ENCODE measurements at regions not wholly inside any gene's neighbourhood (a gene's known extent, or its start where the extent isn't known, plus 50 kb on each side); places are given as distances from the start of the nearest gene placed in this dataset.
"Not testable (repeated sequence)": the region's sequence is repeated elsewhere in the genome, so short reads cannot be mapped to it uniquely, and the experiment has no call there.

DNA sequence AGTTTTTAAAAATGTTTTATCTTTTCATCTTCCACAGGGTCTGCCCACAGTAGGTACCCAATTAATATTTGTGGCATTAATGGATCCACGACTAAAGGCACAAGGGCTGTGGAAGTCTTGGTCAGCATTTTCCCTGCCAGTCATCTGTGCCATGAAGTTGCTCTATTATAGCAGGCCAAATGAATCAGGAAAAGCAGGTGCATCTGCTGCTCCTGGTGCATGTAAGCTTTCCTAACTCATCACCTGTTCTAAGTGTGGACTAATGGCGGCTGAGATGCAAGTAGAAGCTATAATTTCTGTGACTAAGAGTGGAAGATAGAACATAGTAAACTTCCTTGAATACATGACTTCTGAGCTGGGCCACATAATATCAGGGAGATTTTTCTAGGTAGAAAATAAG lies 182.5 kb upstream of the TENM4 start:
- Histone ChIP-seq H3K4me2 (no peak overlapping the region), H3K4me1 (peaks cover 9 to 24% (median 14%) of the 10 kb centered on the region in 10 experiments), H3K36me3 (no peaks in the 10 kb centered on the region), H3K27me3 (no peaks in the 10 kb centered on the region), H3K4me3 (no peak overlapping the region), H3K27ac (no peak overlapping the region), H3K9me3 (replicated peaks in 1 of 11) (peaks cover 0 to 4% (median 0%) of the 10 kb centered on the region in 11 experiments; a peak in 4 of 22 replicates), H4K20me1 (no peaks in the 10 kb centered on the region), H3K9ac (no peak overlapping the region)
- TF ChIP-seq Cebpa-rat (IDR thresholded peaks at IDR 0.05), result no peak

DNA sequence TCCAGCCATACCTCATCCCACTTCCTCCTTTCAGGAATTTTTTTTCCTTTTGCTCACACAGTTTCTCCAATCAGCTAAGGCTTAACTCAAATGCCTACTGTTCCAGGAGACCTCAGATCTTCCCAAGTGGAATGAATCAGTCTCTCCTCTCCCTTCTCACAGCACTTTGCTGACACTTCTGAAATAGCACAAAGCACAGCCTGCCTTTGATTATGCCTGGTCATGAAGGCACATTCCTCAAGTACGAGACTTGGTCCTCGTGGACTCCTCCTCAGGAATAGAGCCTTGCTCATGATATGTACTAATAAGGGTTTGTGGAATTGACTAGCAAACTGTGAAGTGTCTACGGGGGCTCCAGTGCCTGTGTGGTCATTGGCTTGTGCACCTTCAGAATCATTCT lies 176.7 kb upstream of the TENM4 start:
- Histone ChIP-seq H3K27ac (no peak overlapping the region), H3K9ac (no peak overlapping the region), H3K27me3 (no peaks in the 10 kb centered on the region), H3K36me3 (no peaks in the 10 kb centered on the region), H3K9me3 (replicated peaks in 1 of 11) (no peaks in the 10 kb centered on the region), H3K4me3 (no peak overlapping the region), H3K4me1 (no peaks in the 10 kb centered on the region), H3K4me2 (no peak overlapping the region), H4K20me1 (no peaks in the 10 kb centered on the region)
- no peak for TF ChIP-seq Cebpa-rat (IDR thresholded peaks at IDR 0.05)

DNA sequence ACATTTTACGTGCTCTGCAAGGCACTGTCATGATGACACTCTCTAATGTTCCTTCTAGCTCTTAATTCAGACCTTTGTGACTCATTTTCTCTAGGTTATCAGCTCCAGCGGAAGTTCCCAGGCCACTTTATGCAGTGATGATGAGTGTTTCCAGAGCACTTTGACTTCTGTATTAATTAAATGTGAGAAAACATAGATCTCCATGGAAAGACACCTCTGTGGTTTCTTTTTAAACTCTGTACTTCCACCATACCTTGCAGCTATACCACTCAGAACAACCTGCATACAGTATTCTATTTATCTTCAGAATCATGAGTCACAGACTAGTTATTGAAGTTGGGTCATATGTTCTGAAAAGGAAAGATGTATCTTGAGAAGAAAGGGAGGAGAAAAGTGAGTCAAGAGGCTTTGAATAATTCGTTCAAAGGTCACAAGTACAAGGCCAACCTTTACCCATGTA lies 175.6 kb upstream of the TENM4 start:
- no peaks in the 10 kb centered on the region for H4K20me1 ChIP-seq
- H3K27ac ChIP-seq, result no peak overlapping the region
- no peaks in the 10 kb centered on the region for H3K9me3 ChIP-seq (replicated peaks in 1 of 11)
- H3K4me3 ChIP-seq, result no peak overlapping the region
- no peaks in the 10 kb centered on the region for H3K36me3 ChIP-seq
- no peak overlapping the region for H3K4me2 ChIP-seq
- H3K9ac ChIP-seq, result no peak overlapping the region
- no peak for TF ChIP-seq Cebpa-rat (IDR thresholded peaks at IDR 0.05)
- no peaks in the 10 kb centered on the region for H3K4me1 ChIP-seq
- H3K27me3 ChIP-seq, result no peaks in the 10 kb centered on the region

DNA sequence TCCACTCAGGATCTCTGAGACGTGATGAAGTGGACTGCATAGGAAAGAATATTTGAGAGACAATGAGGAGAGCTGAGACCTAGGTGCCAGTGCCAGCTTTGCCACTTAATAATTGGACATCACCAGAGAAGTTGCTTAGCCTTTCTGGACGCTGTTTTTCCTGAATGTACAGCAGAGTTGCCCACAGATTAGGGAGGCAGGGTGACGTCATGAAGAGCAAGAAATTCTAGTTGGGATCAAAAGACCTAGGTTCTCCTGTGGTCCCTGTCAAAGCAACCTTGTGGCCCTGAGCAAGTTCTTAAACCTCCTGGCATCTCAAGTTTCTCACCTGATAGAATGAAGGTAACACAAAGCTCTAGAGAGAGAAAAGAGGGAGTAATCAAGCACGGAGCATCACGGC lies 174.6 kb upstream of the TENM4 start:
- Histone ChIP-seq H3K27ac (no peak overlapping the region), H3K4me1 (no peaks in the 10 kb centered on the region), H3K27me3 (no peaks in the 10 kb centered on the region), H3K9ac (no peak overlapping the region), H3K9me3 (replicated peaks in 1 of 11) (no peaks in the 10 kb centered on the region), H3K4me3 (no peak overlapping the region), H3K4me2 (no peak overlapping the region), H3K36me3 (no peaks in the 10 kb centered on the region), H4K20me1 (no peaks in the 10 kb centered on the region)
- no peak for TF ChIP-seq Cebpa-rat (IDR thresholded peaks at IDR 0.05)

DNA sequence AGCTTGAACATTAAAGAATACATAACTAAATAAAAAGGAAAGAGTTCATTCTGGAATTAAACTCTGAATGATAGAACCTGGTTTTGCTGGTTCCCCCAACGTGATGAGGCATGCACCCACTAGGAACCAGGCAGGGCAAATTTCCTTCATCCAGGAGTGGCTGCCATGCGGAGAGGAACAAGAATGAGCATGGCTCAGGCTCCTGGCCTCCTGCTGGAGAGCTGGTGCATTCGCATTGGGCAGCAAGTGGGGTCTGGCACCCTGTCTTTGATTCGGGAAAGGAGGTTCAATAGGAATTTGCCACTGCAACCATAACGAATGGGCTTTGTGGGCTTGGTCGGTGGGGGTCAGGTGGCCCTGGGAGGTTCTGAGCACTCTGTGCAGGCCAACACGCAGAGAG lies 169.8 kb upstream of the TENM4 start:
- Histone ChIP-seq H3K9ac (no peak overlapping the region), H4K20me1 (no peaks in the 10 kb centered on the region), H3K4me3 (no peak overlapping the region), H3K4me1 (no peaks in the 10 kb centered on the region), H3K9me3 (replicated peaks in 1 of 11) (peaks cover 0 to 5% (median 0%) of the 10 kb centered on the region in 11 experiments; a peak in 2 of 22 replicates), H3K27ac (no peak overlapping the region), H3K27me3 (no peaks in the 10 kb centered on the region), H3K4me2 (no peak overlapping the region), H3K36me3 (no peaks in the 10 kb centered on the region)
- TF ChIP-seq Cebpa-rat (IDR thresholded peaks at IDR 0.05), result no peak

DNA sequence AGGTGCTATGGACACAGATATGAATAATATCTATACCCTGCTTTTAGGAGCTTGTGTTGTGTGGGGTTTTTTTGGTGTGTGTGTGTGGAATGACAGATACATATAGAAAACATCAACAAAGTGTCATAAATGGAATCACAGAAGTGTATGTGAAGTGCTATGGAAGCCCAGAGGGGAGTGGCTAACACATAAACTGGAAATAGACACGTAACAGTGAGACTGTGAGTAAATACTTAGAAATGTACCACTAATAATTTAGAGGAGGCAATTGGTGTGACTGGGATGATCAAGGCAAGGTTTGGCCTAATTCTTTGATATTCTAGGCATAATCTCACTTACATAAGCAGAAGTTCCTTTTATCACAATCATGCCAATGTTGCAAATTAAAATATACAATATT lies 169.3 kb upstream of the TENM4 start:
- peaks cover 0 to 5% (median 0%) of the 10 kb centered on the region in 11 experiments; a peak in 2 of 22 replicates for H3K9me3 ChIP-seq (replicated peaks in 1 of 11)
- no peak for TF ChIP-seq Cebpa-rat (IDR thresholded peaks at IDR 0.05)
- H3K4me1 ChIP-seq, result no peaks in the 10 kb centered on the region
- no peaks in the 10 kb centered on the region for H3K36me3 ChIP-seq
- H3K27ac ChIP-seq, result no peak overlapping the region
- H3K4me3 ChIP-seq, result no peak overlapping the region
- H4K20me1 ChIP-seq, result no peaks in the 10 kb centered on the region
- H3K27me3 ChIP-seq, result no peaks in the 10 kb centered on the region
- no peak overlapping the region for H3K9ac ChIP-seq
- no peak overlapping the region for H3K4me2 ChIP-seq

DNA sequence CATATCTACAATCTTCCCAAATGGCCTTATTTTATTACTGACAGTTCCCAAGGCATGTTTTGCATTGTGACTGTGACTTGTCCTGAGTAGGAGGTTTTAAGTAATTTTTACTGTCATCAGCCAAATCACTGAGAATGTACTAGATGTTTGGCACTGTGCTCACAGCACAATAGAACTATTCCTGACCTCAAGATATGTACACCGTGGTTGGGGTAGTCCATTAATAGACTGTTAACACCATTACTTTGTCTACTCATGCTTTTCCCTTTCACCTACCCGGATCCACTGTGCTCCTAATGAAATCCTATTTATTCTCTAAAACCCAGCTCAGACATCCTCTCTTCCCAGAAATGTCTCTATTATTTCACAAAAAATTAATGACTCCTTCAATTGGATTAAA lies 168.7 kb upstream of the TENM4 start:
- Histone ChIP-seq H3K4me1 (peaks cover 0 to 1% (median 0%) of the 10 kb centered on the region in 10 experiments; a peak in 2 of 20 replicates), H3K36me3 (no peaks in the 10 kb centered on the region), H3K4me2 (no peak overlapping the region), H3K4me3 (no peak overlapping the region), H3K27ac (no peak overlapping the region), H3K9me3 (replicated peaks in 1 of 11) (peaks cover 0 to 5% (median 0%) of the 10 kb centered on the region in 11 experiments; a peak in 2 of 22 replicates), H3K9ac (no peak overlapping the region), H4K20me1 (no peaks in the 10 kb centered on the region), H3K27me3 (no peaks in the 10 kb centered on the region)
- TF ChIP-seq Cebpa-rat (IDR thresholded peaks at IDR 0.05), result no peak

DNA sequence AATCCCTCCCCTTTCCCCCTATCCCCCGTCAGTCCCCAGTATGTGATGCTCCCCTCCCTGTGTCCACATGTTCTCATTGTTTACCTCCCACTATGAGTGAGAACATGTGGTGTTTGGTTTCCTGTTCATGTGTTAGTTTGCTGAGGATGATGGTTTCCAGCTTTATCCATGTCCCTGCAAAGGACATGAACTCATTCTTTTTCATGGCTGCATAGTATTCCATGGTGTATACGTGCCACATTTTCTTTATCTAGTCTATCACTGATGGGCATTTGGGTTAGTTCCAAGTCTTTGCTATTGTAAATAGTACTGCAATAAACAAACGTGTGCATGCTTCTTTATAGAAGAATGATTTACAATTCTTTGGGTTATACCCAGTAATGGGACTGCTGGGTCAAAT lies 165.6 kb upstream of the TENM4 start:
- H3K36me3 ChIP-seq; H4K20me1 ChIP-seq; H3K9ac ChIP-seq; H3K9me3 ChIP-seq (replicated peaks in 1 of 11); H3K27ac ChIP-seq; H3K4me1 ChIP-seq; H3K4me3 ChIP-seq; H3K4me2 ChIP-seq; H3K27me3 ChIP-seq: not testable (repeated sequence)

DNA sequence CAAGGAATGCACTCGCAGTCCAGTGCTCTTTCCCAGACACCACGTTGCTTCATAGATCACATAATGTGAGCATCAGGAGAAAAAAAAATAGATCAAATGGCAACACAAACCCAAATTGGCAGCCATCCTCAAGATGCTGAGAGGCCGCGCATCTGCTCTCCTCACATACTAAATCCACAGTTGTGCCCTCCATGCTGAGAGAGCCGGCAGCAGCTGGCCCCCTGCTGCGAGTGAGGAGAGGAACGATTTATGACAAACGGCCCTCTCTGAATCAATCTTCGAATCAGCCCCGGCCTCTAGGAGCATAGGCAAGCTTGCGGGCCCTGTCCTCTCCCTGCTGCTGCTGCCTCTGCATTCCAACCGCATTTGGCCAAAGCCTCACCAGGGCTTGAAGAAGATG lies 159.9 kb upstream of the TENM4 start:
- Histone ChIP-seq H3K27me3 (no peaks in the 10 kb centered on the region), H3K4me2 (no peak overlapping the region), H3K9ac (no peak overlapping the region), H3K9me3 (replicated peaks in 1 of 11) (no peaks in the 10 kb centered on the region), H3K4me3 (no peak overlapping the region), H3K36me3 (no peaks in the 10 kb centered on the region), H3K4me1 (peaks cover 0 to 9% (median 0%) of the 10 kb centered on the region in 10 experiments; a peak in 5 of 20 replicates), H3K27ac (no peak overlapping the region), H4K20me1 (no peaks in the 10 kb centered on the region)
- no peak for TF ChIP-seq Cebpa-rat (IDR thresholded peaks at IDR 0.05)

DNA sequence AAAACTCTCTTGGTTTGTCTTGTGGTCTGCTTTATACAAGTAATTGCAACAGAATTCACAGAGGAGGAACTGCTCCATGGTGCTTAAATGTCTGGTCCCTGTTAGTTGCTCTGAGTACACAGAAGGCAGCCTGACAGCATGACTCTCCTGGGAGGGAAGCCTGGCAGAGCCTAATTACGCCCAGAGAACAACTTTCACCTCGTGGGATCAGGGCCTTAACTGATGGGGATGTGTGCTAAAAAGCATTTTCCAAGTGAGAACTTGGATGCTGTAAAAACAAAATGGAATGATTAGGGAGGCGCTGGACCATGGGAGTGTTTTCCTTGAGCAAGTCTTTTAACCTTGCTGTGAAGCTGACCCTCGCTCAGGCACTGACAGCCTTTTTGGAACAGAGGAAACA lies 154.0 kb upstream of the TENM4 start:
- Histone ChIP-seq H3K4me1 (peaks cover 0 to 9% (median 5%) of the 10 kb centered on the region in 10 experiments; a peak in 6 of 20 replicates), H3K36me3 (no peaks in the 10 kb centered on the region), H3K27me3 (no peaks in the 10 kb centered on the region), H3K27ac (no peak overlapping the region), H4K20me1 (no peaks in the 10 kb centered on the region), H3K4me3 (no peak overlapping the region), H3K4me2 (no peak overlapping the region), H3K9ac (no peak overlapping the region), H3K9me3 (replicated peaks in 1 of 11) (peaks cover 0 to 11% (median 7%) of the 10 kb centered on the region in 11 experiments; a peak in 10 of 22 replicates)
- no peak for TF ChIP-seq Cebpa-rat (IDR thresholded peaks at IDR 0.05)

All from BLaER1 treated with 17β-estradiol and CSF1 and Interleukin-3, amounts not matched to agents 10 nM and 100 nM (cell line).